ENCODE measurements at regions not wholly inside any gene's neighbourhood (a gene's known extent, or its start where the extent isn't known, plus 50 kb on each side); places are given as distances from the start of the nearest gene placed in this dataset.

- H3K9me3 ChIP-seq (ENCODE audit: control insufficient read depth in 3 of 3, low read length in 3 of 3) = peaks cover 0 to 3% (median 2%) of the 10 kb centered on the region in 3 donors
- H3K4me3 ChIP-seq (ENCODE audit: low read length in 3 of 3) = no peak overlapping the region
- H3K27ac ChIP-seq (ENCODE audit: low read depth, low read length) = no peak overlapping the region
- H3K27me3 ChIP-seq (ENCODE audit: control insufficient read depth in 3 of 3, insufficient read depth in 3 of 3, low read length in 3 of 3) = peaks cover 6 to 39% (median 9%) of the 10 kb centered on the region in 3 donors
- no peaks in the 10 kb centered on the region for H3K36me3 ChIP-seq (ENCODE audit: control insufficient read depth in 3 of 3, insufficient read depth in 3 of 3, low read length in 3 of 3)
- no peak overlapping the region for H3K9ac ChIP-seq (ENCODE audit: low read depth in 1 of 3, low read length in 3 of 3)
- H3K4me1 ChIP-seq (ENCODE audit: control insufficient read depth in 3 of 3, insufficient read depth in 3 of 3, low read length in 3 of 3) = no peaks in the 10 kb centered on the region
Measured at GRCh38 chr18:78622907-78623541, 356.6 kb upstream of the SALL3 start.

GRCh38 chr18:78624646-78625279, 354.9 kb upstream of the SALL3 start:
- no peaks in the 10 kb centered on the region for H3K4me1 ChIP-seq (ENCODE audit: control insufficient read depth in 3 of 3, insufficient read depth in 3 of 3, low read length in 3 of 3)
- H3K36me3 ChIP-seq (ENCODE audit: control insufficient read depth in 3 of 3, insufficient read depth in 3 of 3, low read length in 3 of 3) = no peaks in the 10 kb centered on the region
- no peak overlapping the region for H3K27ac ChIP-seq (ENCODE audit: low read depth, low read length)
- H3K4me3 ChIP-seq (ENCODE audit: low read length in 3 of 3) = no peak overlapping the region
- H3K27me3 ChIP-seq (ENCODE audit: control insufficient read depth in 3 of 3, insufficient read depth in 3 of 3, low read length in 3 of 3) = peaks cover 8 to 37% (median 14%) of the 10 kb centered on the region in 3 donors
- H3K9me3 ChIP-seq (ENCODE audit: control insufficient read depth in 3 of 3, low read length in 3 of 3) = peaks cover 0 to 2% (median 0%) of the 10 kb centered on the region in 3 donors
- no peak overlapping the region for H3K9ac ChIP-seq (ENCODE audit: low read depth in 1 of 3, low read length in 3 of 3)

GRCh38 chr18:78625847-78626246, 353.8 kb upstream of the SALL3 start:
- Histone ChIP-seq H3K9me3 (ENCODE audit: control insufficient read depth in 3 of 3, low read length in 3 of 3) (peaks cover 0 to 2% (median 0%) of the 10 kb centered on the region in 3 donors), H3K4me3 (ENCODE audit: low read length in 3 of 3) (no peak overlapping the region), H3K36me3 (ENCODE audit: control insufficient read depth in 3 of 3, insufficient read depth in 3 of 3, low read length in 3 of 3) (no peaks in the 10 kb centered on the region), H3K27ac (ENCODE audit: low read depth, low read length) (no peak overlapping the region), H3K9ac (ENCODE audit: low read depth in 1 of 3, low read length in 3 of 3) (no peak overlapping the region), H3K4me1 (ENCODE audit: control insufficient read depth in 3 of 3, insufficient read depth in 3 of 3, low read length in 3 of 3) (no peaks in the 10 kb centered on the region), H3K27me3 (ENCODE audit: control insufficient read depth in 3 of 3, insufficient read depth in 3 of 3, low read length in 3 of 3) (peaks cover 8 to 34% (median 14%) of the 10 kb centered on the region in 3 donors)

- H3K27ac ChIP-seq (ENCODE audit: low read depth, low read length) = no peak overlapping the region
- no peak overlapping the region for H3K4me3 ChIP-seq (ENCODE audit: low read length in 3 of 3)
- no peaks in the 10 kb centered on the region for H3K36me3 ChIP-seq (ENCODE audit: control insufficient read depth in 3 of 3, insufficient read depth in 3 of 3, low read length in 3 of 3)
- peaks cover 0 to 3% (median 2%) of the 10 kb centered on the region in 3 donors for H3K9me3 ChIP-seq (ENCODE audit: control insufficient read depth in 3 of 3, low read length in 3 of 3)
- no peak overlapping the region for H3K9ac ChIP-seq (ENCODE audit: low read depth in 1 of 3, low read length in 3 of 3)
- H3K27me3 ChIP-seq (ENCODE audit: control insufficient read depth in 3 of 3, insufficient read depth in 3 of 3, low read length in 3 of 3) = peaks cover 8 to 27% (median 14%) of the 10 kb centered on the region in 3 donors
- H3K4me1 ChIP-seq (ENCODE audit: control insufficient read depth in 3 of 3, insufficient read depth in 3 of 3, low read length in 3 of 3) = no peaks in the 10 kb centered on the region
Measured at GRCh38 chr18:78627551-78628346, 351.9 kb upstream of the SALL3 start.

DNA sequence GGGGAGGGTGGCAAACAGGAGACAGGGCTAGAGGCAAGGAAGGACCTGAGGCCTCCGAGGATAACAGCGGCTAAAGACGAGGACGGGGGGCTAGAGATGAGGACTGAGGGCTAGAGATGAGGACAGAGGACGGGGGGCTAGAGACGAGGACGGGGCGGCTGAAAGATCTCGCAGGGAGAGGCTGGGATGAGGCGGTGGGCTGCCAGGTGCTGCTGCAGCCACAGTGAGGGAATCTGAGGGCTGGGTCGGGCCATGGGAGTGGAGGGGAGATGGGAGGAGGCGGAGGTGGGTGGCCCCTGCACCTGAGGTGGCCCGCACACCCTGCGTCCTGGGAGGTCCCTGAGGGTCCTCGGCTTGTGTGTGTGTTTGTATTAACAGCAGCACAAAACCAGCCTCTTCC, 350.2 kb upstream of the SALL3 start:
- H3K9me3 ChIP-seq (ENCODE audit: control insufficient read depth in 3 of 3, low read length in 3 of 3) = peaks cover 0 to 3% (median 2%) of the 10 kb centered on the region in 3 donors
- H3K4me3 ChIP-seq (ENCODE audit: low read length in 3 of 3) = no peak overlapping the region
- H3K27me3 ChIP-seq (ENCODE audit: control insufficient read depth in 3 of 3, insufficient read depth in 3 of 3, low read length in 3 of 3) = peaks cover 8 to 22% (median 14%) of the 10 kb centered on the region in 3 donors
- no peaks in the 10 kb centered on the region for H3K36me3 ChIP-seq (ENCODE audit: control insufficient read depth in 3 of 3, insufficient read depth in 3 of 3, low read length in 3 of 3)
- H3K27ac ChIP-seq (ENCODE audit: low read depth, low read length) = no peak overlapping the region
- H3K4me1 ChIP-seq (ENCODE audit: control insufficient read depth in 3 of 3, insufficient read depth in 3 of 3, low read length in 3 of 3) = no peaks in the 10 kb centered on the region
- H3K9ac ChIP-seq (ENCODE audit: low read depth in 1 of 3, low read length in 3 of 3) = no peak overlapping the region

DNA sequence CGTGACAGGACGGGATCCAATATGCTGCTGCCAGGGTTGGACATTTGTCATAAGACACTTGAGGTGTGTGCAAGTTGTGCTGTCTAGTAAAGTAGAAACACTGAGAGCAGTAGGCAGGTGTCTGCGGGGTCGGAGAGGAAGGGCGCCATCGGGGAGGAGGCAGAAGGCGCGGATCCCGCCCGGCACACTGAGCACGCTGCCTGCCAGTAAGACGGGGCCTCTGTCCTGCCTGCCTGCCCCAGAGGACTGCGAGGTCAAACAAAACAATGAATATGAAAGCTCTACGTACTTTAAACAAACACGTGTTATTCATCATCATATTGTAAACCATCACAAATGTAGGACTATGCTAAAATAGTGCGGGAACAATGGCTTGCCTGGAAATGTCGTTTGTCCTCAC, 349.3 kb upstream of the SALL3 start:
- peaks cover 8 to 15% (median 14%) of the 10 kb centered on the region in 3 donors for H3K27me3 ChIP-seq (ENCODE audit: control insufficient read depth in 3 of 3, insufficient read depth in 3 of 3, low read length in 3 of 3)
- H3K36me3 ChIP-seq (ENCODE audit: control insufficient read depth in 3 of 3, insufficient read depth in 3 of 3, low read length in 3 of 3) = no peaks in the 10 kb centered on the region
- no peak overlapping the region for H3K4me3 ChIP-seq (ENCODE audit: low read length in 3 of 3)
- peaks cover 0 to 3% (median 2%) of the 10 kb centered on the region in 3 donors for H3K9me3 ChIP-seq (ENCODE audit: control insufficient read depth in 3 of 3, low read length in 3 of 3)
- no peaks in the 10 kb centered on the region for H3K4me1 ChIP-seq (ENCODE audit: control insufficient read depth in 3 of 3, insufficient read depth in 3 of 3, low read length in 3 of 3)
- H3K27ac ChIP-seq (ENCODE audit: low read depth, low read length) = no peak overlapping the region
- H3K9ac ChIP-seq (ENCODE audit: low read depth in 1 of 3, low read length in 3 of 3) = no peak overlapping the region

- Histone ChIP-seq H3K9me3 (ENCODE audit: control insufficient read depth in 3 of 3, low read length in 3 of 3) (peaks cover 0 to 3% (median 2%) of the 10 kb centered on the region in 3 donors), H3K27me3 (ENCODE audit: control insufficient read depth in 3 of 3, insufficient read depth in 3 of 3, low read length in 3 of 3) (peaks cover 8 to 14% (median 13%) of the 10 kb centered on the region in 3 donors), H3K4me1 (ENCODE audit: control insufficient read depth in 3 of 3, insufficient read depth in 3 of 3, low read length in 3 of 3) (no peaks in the 10 kb centered on the region), H3K27ac (ENCODE audit: low read depth, low read length) (no peak overlapping the region), H3K9ac (ENCODE audit: low read depth in 1 of 3, low read length in 3 of 3) (no peak overlapping the region), H3K4me3 (ENCODE audit: low read length in 3 of 3) (no peak overlapping the region), H3K36me3 (ENCODE audit: control insufficient read depth in 3 of 3, insufficient read depth in 3 of 3, low read length in 3 of 3) (no peaks in the 10 kb centered on the region)
Measured at GRCh38 chr18:78630981-78631510, 348.6 kb upstream of the SALL3 start.

DNA sequence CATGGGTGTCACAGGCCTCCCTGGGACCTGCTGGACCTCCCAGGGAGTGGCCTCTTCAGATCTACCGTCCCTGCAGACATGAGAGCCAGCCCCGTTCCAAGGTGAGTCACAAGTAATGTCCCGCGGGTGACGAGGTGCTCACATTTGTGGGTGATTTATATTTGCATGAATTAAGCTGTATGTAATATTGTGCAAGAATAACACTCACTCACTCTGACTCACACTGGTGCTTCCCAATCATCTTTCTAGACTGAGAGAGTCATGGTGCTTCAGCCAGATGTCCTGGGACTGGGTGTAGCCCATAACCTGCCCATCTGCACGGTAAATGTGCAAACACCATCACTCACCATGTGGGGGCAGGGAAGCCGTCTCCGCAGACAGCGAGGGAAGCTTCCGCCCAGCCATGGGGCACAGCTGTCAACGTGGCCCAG, 347.5 kb upstream of the SALL3 start:
- peaks cover 8 to 12% (median 9%) of the 10 kb centered on the region in 3 donors for H3K27me3 ChIP-seq (ENCODE audit: control insufficient read depth in 3 of 3, insufficient read depth in 3 of 3, low read length in 3 of 3)
- no peaks in the 10 kb centered on the region for H3K4me1 ChIP-seq (ENCODE audit: control insufficient read depth in 3 of 3, insufficient read depth in 3 of 3, low read length in 3 of 3)
- H3K36me3 ChIP-seq (ENCODE audit: control insufficient read depth in 3 of 3, insufficient read depth in 3 of 3, low read length in 3 of 3) = no peaks in the 10 kb centered on the region
- peaks cover 0 to 3% (median 3%) of the 10 kb centered on the region in 3 donors for H3K9me3 ChIP-seq (ENCODE audit: control insufficient read depth in 3 of 3, low read length in 3 of 3)
- H3K4me3 ChIP-seq (ENCODE audit: low read length in 3 of 3) = no peak overlapping the region
- H3K9ac ChIP-seq (ENCODE audit: low read depth in 1 of 3, low read length in 3 of 3) = no peak overlapping the region
- no peak overlapping the region for H3K27ac ChIP-seq (ENCODE audit: low read depth, low read length)

DNA sequence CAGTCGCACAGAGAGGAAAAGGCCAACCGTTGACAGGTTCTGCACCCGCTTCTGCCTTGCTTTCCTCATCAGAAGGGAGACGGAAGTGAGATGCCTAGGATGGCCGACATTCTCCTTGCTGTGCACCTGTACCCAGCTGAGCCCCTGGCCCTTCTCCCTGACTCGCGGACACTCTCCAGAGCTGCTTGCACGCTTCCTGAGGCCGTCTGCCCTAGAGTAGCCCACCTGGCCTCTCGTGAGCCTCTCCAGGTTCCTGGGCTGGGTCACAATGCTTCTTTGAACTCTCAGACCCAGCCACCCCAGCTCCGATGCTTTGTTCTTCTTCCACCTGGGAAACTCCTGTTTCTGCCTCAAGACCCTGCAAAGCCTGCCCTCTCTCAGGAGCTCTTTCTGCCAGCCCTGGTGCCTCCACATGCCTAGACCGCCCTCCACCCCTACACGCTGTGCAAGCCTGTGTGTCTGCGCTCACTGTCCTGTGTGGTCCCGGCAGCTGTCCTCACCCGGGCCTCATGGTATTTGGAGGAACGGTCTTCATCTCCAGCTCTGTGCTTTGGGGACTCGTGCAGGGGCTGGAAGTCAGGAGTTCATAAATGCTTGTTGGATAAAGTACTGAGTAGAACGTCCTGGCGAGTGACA, 345.4 kb upstream of the SALL3 start:
- no peaks in the 10 kb centered on the region for H3K4me1 ChIP-seq (ENCODE audit: control insufficient read depth in 3 of 3, insufficient read depth in 3 of 3, low read length in 3 of 3)
- H3K27ac ChIP-seq (ENCODE audit: low read depth, low read length) = no peak overlapping the region
- peaks cover 0 to 4% (median 0%) of the 10 kb centered on the region in 3 donors for H3K27me3 ChIP-seq (ENCODE audit: control insufficient read depth in 3 of 3, insufficient read depth in 3 of 3, low read length in 3 of 3)
- no peak overlapping the region for H3K4me3 ChIP-seq (ENCODE audit: low read length in 3 of 3)
- no peak overlapping the region for H3K9ac ChIP-seq (ENCODE audit: low read depth in 1 of 3, low read length in 3 of 3)
- peaks cover 0 to 3% (median 3%) of the 10 kb centered on the region in 3 donors for H3K9me3 ChIP-seq (ENCODE audit: control insufficient read depth in 3 of 3, low read length in 3 of 3)
- no peaks in the 10 kb centered on the region for H3K36me3 ChIP-seq (ENCODE audit: control insufficient read depth in 3 of 3, insufficient read depth in 3 of 3, low read length in 3 of 3)
